ENCODE measurements at regions not wholly inside any gene's neighbourhood (a gene's known extent, or its start where the extent isn't known, plus 50 kb on each side); places are given as distances from the start of the nearest gene placed in this dataset.
"Not testable (repeated sequence)": the region's sequence is repeated elsewhere in the genome, so short reads cannot be mapped to it uniquely, and the experiment has no call there.

GRCh38 chr2:109720380-109721106, 73.6 kb upstream of the RGPD5 start:
- peak; percentile 58 for DNase-seq

- peak; percentile 75 for DNase-seq
Observed at GRCh38 chr2:109721135-109721534, 73.0 kb upstream of the RGPD5 start.

GRCh38 chr2:109721626-109722025, 72.5 kb upstream of the RGPD5 start:
- no peak for DNase-seq

- peak; percentile 88 for DNase-seq
Observed at GRCh38 chr2:109722026-109722425, 72.1 kb upstream of the RGPD5 start.

GRCh38 chr2:109722640-109723039, 71.5 kb upstream of the RGPD5 start:
- not testable (repeated sequence) for DNase-seq

- DNase-seq = not testable (repeated sequence)
Observed at GRCh38 chr2:109723153-109723552, 71.0 kb upstream of the RGPD5 start.

GRCh38 chr2:109724533-109725460, 69.3 kb upstream of the RGPD5 start:
- no peak for DNase-seq

GRCh38 chr2:109726379-109727270, 67.5 kb upstream of the RGPD5 start:
- DNase-seq = peak; percentile 69

- no peak for DNase-seq
Observed at GRCh38 chr2:109727929-109728447, 66.1 kb upstream of the RGPD5 start.

- DNase-seq = not testable (repeated sequence)
Observed at GRCh38 chr2:109733746-109734145, 60.4 kb upstream of the RGPD5 start.

- peak; percentile 86 for DNase-seq
Observed at GRCh38 chr2:109736177-109736827, 57.8 kb upstream of the RGPD5 start.
